Suppressor macrophage (primary cell): ENCODE measurements at regions not wholly inside any gene's neighbourhood (a gene's known extent, or its start where the extent isn't known, plus 50 kb on each side); places are given as distances from the start of the nearest gene placed in this dataset.

ENCODE experiments used
- DNase-seq, 4 experiments: peaks; one replicate each; pipeline ENCODE4 v3.0.0-alpha.2; 2020 to 2022

DNA sequence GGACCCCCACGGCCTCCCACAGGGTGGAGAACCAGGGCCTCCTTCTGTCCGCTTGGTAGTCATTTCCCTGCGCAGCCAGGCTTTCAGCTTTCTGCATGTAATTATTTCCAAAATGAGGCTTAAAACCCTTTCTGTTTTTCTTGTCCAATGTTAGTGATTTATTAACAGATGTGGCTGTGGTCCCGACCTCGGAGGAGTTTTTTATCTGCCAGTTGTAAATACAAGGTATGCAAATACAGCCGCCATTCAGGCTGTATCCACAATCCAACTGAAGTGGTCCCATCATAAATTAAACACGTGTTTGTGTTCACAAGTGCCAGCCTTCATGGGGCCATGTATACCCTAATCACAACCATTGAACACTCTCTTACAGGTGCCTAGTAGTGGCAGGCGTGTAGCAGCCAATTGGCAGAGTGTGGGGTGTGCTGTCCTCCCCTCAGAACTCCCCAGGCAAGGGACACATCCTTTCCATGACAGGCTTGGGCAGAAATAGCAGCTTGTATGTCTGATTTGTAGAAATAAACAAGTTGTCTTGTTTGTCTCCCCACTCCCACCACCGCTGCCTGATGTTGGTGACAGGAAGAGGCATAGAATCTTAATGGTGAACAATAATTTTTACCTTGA, 251.3 kb upstream of the MKI67 start:
- no peak for DNase-seq

DNA sequence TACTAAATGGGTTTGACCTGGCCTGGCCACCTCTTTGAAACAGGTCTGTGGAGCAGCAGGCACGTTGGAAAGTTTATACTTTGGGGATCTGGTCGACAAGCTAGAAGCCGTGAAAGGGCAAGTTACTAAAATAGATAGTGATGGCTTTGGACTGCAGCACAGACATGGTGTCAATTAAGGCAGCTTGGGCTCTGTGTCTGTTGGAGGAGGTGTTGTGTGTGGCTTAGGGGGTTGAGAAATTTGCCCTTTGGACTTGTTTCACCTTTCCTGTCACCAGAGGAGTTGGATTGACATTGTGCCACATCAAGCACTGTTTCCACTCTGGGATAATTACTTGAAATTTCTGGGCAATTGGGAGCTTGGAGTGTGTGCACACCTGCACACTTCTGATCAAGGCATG, 251.8 kb upstream of the MKI67 start:
- DNase-seq: no peak

DNA sequence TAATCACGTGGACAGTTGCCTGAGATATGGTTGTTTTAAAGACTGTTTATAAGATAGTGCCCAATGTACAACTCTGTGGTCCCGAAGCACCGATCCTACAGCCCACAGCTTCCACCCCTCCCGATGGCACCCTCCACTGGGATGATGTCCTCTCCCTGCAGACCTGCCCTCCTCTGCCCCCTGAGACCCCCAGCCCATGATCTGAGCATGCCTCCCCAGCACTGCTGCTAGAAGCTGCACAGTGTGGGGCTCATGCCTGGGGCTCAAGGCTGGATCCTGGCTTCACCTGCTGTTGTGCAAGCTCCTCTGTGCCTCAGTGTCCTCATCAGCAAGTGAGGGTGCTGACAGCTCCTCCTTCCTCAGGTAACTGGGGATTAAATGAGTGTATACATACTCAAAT, 254.7 kb upstream of the MKI67 start:
- DNase-seq: no peak

DNA sequence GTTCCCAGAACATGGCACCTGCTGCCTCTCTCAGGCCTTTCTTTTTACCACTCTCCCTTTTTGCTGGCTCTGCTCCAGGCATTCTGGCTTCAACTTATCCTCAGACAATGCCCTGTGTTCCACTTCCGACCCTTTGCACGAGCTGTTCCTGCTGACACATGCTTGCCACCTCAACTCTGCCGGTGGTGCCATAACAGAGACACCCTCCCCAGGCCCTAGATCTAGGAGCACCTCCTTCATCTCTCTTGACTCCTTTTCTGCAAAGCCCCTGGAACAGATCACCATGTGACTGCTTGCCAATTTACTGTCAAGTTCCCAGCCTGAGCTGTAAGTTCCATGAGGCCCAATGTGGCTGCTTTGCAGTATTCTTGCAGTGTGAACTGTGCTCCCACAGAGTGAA, 256.0 kb upstream of the MKI67 start:
- no peak for DNase-seq

DNA sequence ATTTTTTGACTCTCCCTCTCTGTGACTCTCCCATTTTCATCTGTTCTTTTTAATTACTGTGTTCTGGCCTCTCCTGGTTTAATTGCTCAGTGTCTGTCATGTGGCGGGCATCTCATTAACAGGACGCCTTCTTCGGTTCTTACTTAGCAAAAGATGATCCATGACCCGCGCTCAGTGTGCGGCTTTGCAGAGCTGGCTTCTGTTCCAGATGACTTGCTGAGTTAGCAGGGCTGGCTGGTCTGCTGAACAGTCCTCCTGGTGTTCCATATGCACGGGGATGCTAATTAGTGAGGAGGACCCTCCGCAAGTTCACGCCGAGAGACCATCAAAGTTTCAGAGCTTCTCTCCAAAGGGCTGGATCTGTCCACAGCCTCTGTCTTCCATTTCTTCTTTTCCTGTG, 258.6 kb upstream of the MKI67 start:
- DNase-seq: no peak

DNA sequence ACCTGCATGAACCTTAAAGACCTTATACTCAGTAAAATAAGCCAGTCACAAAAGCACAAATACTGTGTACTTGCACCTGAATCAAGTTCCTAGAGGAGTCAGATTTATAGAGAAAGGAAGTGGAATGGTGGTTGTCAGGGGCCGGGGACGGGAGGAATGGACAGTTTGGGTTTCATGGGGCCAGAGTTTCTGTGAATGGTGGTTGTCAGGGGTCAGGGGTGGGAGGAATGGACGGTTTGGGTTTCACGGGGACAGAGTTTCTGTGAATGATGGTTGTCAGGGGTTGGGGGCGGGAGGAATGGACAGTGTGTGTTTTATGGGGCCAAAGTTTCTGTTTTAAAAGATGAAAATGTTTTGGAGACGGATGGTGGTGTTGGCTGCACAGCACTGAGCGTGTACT, 260.0 kb upstream of the MKI67 start:
- no peak for DNase-seq

DNA sequence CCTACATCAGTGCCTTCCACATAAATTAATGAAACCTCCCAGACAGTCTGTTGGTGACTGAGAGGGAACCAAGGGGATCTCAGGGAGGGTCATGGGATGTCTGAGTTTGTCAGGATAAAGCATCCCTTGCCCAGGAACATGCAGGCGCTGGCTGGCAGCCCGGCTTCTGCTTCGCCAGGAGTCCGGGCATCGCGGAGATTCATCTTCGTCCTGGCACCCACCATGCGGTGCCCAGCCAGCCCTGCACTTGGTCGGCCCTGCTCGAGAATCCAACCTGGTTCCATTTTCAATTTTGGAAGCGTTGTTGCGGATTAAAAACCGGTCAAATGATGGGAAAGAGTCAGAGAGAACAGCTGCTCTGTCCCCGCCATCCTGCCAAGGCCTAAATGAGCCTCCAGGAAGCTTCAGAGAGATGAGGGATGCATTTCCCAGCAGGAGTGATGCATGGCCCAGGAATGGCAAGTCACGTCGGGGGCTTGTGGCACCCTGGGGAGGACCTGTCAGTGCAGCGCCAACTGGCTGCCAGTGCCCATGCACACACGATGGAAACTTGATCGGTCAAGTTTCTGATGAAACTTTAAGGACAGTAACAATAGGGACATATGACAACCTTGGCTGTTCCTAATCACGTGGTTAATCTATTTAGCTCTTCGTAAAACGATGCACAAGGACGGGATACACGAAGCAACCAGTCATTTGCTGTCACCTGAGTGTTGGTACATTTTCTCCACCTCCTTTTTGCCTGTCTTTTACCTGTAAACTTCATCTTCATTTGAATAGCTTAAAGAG, 260.8 kb upstream of the MKI67 start:
- DNase-seq: no peak

DNA sequence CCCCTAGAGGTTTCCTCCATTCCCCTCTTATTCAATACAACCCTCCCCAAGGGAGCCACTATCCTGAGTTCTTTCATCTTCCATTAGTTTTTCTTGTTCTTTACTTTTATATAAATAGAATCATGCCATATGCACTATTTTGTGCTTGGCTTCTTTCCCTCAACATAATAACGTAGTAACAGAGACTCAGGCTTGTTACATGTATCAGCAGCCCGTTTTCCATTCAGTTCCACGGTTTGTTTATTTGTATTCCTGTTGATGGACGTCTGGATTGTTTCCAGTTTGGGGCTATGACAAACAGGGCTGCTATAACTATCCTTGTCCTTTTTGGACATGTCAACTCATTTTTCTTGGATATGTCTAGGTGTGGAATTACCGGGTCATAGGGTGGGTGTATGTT, 264.4 kb upstream of the MKI67 start:
- no peak for DNase-seq

DNA sequence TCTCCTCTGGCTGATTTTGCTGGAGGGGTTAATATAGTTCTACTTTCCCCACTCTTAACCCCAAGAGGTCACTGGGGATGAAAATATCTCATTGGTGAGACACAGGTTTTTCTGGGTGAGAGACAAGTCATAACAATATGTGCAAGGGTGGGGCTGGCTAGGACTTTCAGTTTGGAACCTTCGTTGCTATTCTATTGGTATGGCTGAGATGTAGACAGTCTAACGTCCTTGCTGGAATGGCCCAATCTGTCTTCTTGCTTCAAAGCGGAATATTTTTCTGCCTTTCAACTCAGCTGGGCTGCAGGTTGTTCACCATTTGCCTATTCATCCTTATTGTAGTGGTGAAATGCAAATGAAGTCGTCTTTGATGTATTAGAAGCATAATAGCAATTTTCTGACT, 267.3 kb upstream of the MKI67 start:
- no peak for DNase-seq

DNA sequence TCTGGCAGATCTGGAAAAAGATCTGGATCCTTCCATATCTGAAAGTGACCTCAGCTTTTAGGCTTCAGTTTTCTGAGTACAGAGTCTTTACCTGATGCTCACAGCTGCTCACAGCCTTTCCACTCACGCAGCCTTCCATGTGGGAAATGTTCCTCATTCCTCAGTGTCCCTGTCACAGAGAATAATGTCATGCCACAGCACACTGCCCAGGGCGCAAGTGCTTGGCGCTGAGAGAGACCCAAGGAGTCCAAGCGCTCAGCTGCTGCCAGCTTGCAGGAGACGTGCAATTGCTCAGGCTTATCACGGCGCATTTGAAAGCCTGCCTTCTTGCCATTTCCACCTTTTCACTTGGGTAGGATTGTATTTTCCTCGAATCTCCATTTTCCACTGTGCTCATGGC, 271.9 kb upstream of the MKI67 start:
- no peak for DNase-seq

DNA sequence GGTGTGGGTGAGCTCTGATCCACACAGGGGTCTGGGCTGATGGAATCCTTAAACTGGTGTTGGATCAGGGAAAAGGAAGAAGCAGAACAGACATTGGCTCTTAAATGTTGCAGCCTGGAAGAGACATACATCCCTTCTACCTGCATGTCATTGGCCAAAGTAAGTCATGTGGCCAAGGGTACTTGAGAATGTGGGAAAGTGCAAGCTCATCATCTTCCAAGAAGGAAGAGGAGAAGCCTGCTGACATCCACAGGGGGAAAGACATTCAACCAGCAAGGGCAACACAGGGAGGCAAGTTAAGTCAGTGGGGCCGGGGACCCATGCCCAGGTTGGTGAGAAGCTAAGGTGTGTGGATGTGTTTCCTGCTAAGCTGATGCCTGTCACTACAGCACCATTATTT, 272.8 kb upstream of the MKI67 start:
- no peak for DNase-seq

DNA sequence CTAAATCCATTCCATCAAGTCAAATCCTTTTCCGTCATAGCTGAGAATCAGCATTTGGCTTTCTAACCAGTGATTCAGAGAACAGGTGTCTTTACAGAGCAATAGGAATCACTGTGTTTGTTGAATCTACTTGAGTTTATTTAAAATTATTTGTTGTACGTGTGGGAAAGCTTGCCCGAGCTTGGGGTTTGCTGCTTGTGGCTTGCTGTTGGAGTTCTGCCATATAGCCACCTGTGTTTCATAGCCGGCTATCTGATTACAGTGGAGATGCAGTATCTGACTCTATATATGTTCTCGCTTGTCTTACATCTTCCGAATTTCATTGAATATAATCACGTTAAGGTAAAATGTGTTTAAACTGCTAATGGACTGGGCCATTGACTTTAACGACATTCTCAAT, 274.3 kb upstream of the MKI67 start:
- no peak for DNase-seq

DNA sequence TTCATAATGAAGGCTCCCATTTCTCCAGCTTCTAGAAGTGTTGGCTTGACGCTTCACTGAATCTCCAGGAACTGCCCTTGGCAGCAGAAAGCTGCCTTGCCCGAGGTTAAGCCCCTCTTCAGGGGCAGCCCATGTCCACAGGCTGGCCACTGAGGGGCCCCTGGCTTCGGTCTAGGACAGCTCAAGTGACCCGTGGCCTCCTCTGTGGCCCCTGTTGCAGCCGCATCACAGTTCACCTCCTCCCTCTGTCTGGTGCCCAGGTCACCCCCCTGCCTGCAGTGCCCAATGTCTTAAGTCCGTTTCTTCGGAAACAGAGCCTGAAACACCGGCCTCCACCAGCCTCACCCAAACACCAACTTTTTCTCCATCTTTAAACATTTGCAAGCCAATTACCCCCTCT, 279.2 kb upstream of the MKI67 start:
- no peak for DNase-seq

DNA sequence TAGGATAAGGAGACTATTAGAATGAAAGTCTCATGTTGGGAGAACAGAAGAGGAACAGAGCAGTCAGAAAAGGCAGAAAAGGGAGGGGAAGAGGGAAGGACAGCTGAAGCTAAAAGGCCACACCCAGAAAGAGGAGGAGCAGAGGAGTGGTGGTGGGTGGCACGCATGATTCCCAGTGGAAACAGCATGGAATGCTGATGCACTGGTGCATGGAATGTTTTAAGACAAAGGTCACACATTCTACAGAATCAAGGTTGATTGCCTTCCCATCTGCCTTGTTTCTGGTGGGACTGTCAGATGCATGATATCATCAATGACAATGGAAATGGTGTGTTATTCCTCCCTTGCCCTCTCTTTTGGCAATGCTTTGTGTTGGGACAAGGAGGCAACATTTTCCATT, 285.4 kb upstream of the MKI67 start:
- no peak for DNase-seq

DNA sequence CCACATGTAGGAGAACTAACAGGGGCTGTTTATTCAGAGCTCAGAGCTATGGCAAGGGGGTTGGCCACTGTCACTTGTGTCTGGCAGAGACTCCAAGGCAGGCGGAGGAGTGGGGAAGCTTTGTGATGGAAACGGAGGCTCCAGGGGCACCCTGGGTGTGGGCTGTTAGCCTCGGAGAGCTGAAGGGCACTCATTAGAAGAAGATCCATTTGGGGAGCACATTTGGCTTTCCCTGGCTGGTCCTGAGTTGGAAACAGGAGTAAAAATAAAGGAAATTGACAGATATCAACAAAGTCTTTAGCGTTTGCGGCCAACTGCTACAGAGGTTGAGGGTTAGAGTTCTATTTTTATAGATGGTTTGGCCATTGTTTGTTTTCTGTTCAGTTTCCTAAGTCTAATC, 288.3 kb upstream of the MKI67 start:
- DNase-seq: no peak

DNA sequence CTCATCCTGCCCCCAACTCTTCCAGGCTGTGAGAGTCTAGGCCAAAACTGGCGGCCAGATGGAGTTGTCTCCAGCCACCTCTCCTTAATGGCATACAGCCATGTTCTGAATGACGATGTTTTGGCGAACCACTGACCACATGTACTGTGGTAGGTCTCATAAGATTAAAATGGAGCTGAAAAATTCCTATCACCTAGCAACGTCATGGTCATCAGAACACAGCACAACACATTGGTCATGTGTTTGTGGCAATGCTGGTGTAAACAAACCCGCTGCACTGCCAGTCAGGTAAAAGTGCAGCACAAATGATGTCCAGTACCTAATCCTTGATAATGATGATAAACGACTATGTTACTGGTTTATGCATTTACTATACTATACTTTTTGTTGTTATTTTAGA, 290.0 kb upstream of the MKI67 start:
- DNase-seq: no peak

DNA sequence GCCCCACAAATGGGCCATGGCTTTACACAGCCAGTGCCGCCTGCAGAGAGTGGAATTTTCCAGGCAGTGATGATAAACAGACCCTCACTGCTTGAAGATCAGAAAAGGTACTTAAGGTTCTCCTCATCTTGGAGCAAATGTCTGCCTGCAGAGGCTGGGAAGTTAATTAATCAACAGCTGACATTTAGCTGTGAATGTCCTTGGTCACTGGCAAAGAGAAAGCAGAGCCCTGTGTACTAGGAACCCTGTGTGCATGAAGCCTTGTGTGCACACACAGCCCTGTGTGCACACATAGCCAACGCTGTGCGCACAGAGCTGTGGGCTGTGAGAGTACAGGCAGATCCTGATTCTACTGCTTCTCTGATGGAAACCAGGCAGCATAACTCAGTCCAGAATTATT, 291.6 kb upstream of the MKI67 start:
- no peak for DNase-seq

DNA sequence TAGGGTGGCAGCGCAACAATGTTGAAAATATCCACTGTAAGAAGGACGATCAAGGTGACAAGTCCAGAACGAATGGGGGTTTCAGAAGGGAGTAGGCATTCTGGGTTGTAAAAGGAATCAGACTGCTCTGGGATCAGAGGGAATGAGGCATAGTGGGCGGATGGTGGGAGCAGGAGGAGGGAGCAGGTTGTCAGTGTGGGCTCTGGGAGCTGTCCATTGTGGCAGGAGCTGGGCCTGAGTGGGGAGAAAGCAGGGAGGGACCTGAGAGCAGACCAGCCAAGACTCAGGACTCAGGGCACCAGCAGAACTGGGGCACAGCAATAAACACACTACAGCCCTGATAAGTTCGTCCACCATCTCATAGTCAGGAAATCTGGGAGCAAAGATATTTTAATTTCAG, 292.6 kb upstream of the MKI67 start:
- no peak for DNase-seq

DNA sequence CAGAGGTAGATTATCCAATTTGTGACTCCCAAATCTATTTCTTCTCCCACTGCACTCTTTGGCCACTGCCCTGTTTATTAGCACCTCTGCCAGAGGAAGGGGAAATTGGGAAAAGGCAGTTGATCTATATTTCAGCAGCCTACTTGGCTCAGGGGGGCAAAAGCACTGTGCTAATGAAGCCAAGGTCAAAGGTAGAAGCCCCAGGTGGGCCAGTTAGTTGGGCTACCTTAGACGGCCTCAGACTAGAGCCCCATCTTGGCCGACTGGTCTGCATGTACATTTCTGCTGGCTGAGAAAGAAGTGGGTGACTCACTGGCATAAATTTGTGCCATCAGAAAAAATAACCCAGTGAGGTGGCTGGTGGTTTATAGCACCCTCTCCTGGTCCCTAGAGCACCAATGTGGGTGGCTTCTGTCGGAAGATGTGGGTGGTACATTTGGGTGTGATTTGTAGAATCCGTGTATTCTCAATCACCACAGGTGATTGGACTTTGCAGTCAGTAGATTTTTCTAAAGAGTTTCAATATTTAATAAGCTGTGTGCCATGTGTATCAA, 293.3 kb upstream of the MKI67 start:
- DNase-seq: no peak

DNA sequence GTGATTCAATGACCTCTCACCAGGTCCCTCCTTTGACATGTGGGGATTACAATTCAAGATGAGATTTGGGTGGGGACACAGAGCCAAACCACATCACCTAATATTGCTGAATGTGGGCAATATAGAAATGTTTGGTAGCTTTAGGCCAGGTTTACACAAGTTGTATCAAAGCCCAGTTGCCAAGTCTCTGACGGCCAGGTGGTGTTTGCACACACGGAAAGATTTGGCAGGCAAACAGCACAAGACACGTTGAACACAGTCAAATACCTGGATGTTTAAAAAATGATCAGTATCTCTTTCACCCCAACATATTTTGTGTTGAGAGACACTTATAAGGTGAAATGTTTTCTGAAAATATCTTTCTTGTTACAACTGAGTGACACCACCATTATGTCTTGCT, 294.4 kb upstream of the MKI67 start:
- DNase-seq: no peak

DNA sequence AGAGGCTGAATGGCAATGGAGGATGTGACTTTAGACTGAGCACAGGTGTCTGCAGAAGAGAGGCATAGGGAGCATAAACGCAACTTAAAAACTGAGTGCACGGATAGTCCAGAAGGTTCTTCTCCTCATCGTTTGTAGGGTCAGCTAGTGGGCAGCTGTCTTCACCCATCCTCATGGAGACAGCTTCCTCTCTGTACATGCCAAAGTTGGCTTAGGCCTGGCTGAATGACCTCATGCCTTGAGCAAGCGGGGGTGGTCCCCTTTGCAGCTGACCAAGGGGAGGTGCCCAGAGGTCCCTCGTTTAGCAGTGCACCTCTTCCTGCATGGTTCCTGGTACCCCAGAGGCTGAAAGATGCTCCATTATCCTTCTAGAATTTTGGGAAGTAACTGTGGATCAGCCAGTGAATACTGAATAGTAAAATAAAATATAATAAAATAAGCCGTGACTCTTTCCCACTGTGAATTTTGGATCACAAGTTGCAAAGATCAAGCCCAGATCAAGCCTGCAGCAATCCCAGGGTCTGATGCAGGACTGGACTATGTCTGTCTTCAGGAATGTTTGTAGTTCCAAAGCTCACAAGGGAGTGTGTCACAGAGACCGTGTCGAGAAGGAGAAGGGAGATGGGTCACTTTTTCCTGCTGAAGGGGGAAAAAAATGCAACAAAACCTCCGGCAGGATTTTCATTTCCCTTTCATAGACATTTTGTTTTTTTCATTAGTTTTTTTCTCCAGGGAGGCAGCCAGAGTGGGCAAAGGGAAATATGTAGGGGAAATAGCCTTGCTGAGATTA, 295.3 kb upstream of the MKI67 start:
- no peak for DNase-seq

DNA sequence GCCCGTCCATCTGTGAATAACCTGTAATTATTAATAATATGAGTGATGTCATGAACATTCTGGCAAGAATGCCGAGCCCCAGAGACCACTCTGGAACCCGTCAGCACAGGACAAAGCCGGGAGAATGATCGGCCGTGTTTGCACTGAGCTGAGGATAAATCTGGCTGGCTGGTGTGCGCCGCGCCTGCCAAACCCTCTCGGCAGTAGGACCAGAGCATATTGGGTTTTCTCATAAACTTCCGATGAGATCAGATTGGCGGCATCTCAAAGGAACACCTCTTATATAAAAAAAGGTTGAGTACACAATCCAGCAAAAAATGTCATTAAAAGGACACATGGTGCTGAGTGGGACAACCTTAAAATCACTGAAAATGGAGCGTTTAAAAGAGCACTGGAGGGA, 296.0 kb upstream of the MKI67 start:
- no peak for DNase-seq

DNA sequence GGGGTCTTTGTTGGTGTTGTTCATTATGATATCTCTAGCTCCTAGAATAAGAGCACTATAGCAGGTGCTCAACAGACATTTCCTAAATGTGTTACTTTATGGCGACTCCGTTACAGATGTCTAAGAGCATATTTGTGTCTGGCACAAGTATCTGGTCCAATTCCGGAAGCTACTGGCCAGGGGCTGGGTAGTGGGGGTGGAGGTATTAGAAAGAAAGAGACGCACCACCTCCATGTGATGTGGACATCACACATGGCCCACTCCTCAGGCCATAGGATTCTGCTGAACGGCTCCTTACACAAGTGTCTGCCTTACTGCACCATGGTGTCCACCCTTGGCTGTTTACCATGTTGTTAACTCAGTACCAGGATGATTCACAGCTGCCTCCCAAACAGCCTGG, 296.8 kb upstream of the MKI67 start:
- no peak for DNase-seq

DNA sequence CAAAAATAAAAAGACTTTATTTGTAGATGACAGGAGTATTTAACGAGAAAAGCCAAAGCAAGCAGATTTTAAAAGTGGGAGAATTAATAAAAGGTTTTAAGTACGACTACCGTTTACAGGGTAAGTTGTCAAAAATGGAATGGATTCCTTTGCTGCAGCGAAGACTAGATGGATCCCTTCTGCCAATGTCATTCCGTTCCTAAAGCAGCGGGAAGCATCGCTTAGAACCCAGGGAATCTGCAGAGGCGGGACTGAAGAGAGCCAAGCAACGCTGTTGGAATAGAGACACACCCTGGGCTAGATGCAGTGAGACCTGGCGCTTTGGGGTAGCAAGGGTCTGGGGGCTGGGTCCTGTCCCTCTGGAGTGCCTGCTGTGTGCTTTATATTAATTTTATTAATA, 303.1 kb upstream of the MKI67 start:
- DNase-seq: no peak
